ENCODE measurements at regions not wholly inside any gene's neighbourhood (a gene's known extent, or its start where the extent isn't known, plus 50 kb on each side); places are given as distances from the start of the nearest gene placed in this dataset.

- no peak for DNase-seq
Observed at GRCh38 chr4:128600410-128600809, 209.1 kb upstream of the JADE1 start.

- DNase-seq = no peak
Observed at GRCh38 chr4:128597500-128597899, 212.0 kb upstream of the JADE1 start.

- DNase-seq = no peak
Observed at GRCh38 chr4:128596853-128597252, 212.6 kb upstream of the JADE1 start.

- no peak for DNase-seq
Observed at GRCh38 chr4:128596115-128596514, 213.4 kb upstream of the JADE1 start.

- no peak for DNase-seq
Observed at GRCh38 chr4:128591482-128591881, 218.0 kb upstream of the JADE1 start.

GRCh38 chr4:128590773-128591172 is 218.7 kb upstream of the JADE1 start:
- DNase-seq = no peak

GRCh38 chr4:128590034-128590740 is 219.3 kb upstream of the JADE1 start:
- no peak for DNase-seq

GRCh38 chr4:128589384-128589965 is 220.0 kb upstream of the JADE1 start:
- no peak for DNase-seq

GRCh38 chr4:128587382-128587781 is 222.1 kb upstream of the JADE1 start:
- no peak for DNase-seq

GRCh38 chr4:128583753-128584712 is 225.5 kb upstream of the JADE1 start:
- DNase-seq = no peak

GRCh38 chr4:128582427-128582870 is 227.1 kb upstream of the JADE1 start:
- no peak for DNase-seq

GRCh38 chr4:128579154-128579853 is 230.2 kb upstream of the JADE1 start:
- no peak for DNase-seq

GRCh38 chr4:128574706-128575105 is 234.8 kb upstream of the JADE1 start:
- peak; percentile 17 for DNase-seq

- DNase-seq = no peak
Observed at GRCh38 chr4:128573781-128574508, 235.6 kb upstream of the JADE1 start.

GRCh38 chr4:128572778-128573241 is 236.7 kb upstream of the JADE1 start:
- no peak for DNase-seq

GRCh38 chr4:128571747-128572146 is 237.8 kb upstream of the JADE1 start:
- no peak for DNase-seq

- DNase-seq = no peak
Observed at GRCh38 chr4:128570387-128570975, 239.0 kb upstream of the JADE1 start.

GRCh38 chr4:128566693-128567092 is 242.8 kb upstream of the JADE1 start:
- DNase-seq = no peak

GRCh38 chr4:128565565-128566186 is 243.8 kb upstream of the JADE1 start:
- peak; percentile 0 for DNase-seq

- DNase-seq = no peak
Observed at GRCh38 chr4:128565054-128565453, 244.4 kb upstream of the JADE1 start.

GRCh38 chr4:128564081-128564630 is 245.3 kb upstream of the JADE1 start:
- no peak for DNase-seq
